ENCODE measurements at regions not wholly inside any gene's neighbourhood (a gene's known extent, or its start where the extent isn't known, plus 50 kb on each side); places are given as distances from the start of the nearest gene placed in this dataset.

DNA sequence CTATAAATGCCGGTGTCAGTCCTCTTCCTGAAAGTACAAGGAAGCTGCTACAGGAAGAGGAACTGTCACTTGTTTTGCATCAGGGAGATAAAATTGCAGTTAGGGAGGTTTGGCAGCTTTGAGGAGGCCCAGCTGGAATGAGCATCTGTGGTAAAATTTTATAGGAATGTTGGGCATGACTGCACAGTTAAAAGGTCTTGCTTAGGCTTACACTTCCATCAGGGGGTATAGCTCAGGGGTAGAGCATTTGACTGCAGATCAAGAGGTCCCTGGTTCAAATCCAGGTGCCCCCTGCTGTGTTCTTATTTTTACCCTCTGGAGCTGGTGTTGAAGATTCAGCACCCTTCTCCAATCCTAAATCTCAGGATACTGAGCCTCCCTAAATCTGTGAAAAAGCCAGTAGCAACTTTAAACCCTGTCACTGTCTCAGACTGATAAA lies 65.9 kb downstream of the ZNF467 start:
- no peak for TF ChIP-seq POLR2AphosphoS5 (IDR thresholded peaks at IDR 0.05; ENCODE audit: low read depth, low read length)
- no peak for TF ChIP-seq TAF1 (IDR thresholded peaks at IDR 0.05; ENCODE audit: borderline replicate concordance, insufficient read depth, low read length)

Measured in PFSK-1 (cell line).